Fibroblast of lung (primary cell): ENCODE measurements at regions not wholly inside any gene's neighbourhood (a gene's known extent, or its start where the extent isn't known, plus 50 kb on each side); places are given as distances from the start of the nearest gene placed in this dataset.

Experiments
- DNase-seq, 2 donors: peaks; one replicate each; pipeline versions ENCODE4 v3.0.0 to v3.0.0-alpha.2; 2010; ENCODE audit warnings: low read depth in 2 of 2
- H2AFZ ChIP-seq: 2 replicates; pipeline ENCODE4 v1.5.1; 2012; ENCODE audit warnings: low read length, control low read depth, inconsistent platforms
- H3K27ac ChIP-seq: 2 replicates; pipeline ENCODE4 v1.5.1; 2011; ENCODE audit warnings: low read length, control low read depth; ENCODE audit not compliant: insufficient read depth
- H3K27me3 ChIP-seq: 2 replicates; pipeline ENCODE4 v1.5.1; 2011; ENCODE audit warnings: mild to moderate bottlenecking, low read length; ENCODE audit not compliant: control insufficient read depth, insufficient read depth
- H3K36me3 ChIP-seq: 2 replicates; pipeline ENCODE4 v1.5.1; 2011; ENCODE audit warnings: low read length; ENCODE audit not compliant: control insufficient read depth, insufficient read depth
- H3K4me1 ChIP-seq: 2 replicates; pipeline ENCODE4 v1.5.1; 2011; ENCODE audit warnings: low read length; ENCODE audit not compliant: control insufficient read depth, insufficient read depth; ENCODE audit errors: extremely low read depth
- H3K4me2 ChIP-seq: 2 replicates; pipeline ENCODE4 v1.5.1; 2011; ENCODE audit warnings: low read length, control low read depth; ENCODE audit not compliant: insufficient read depth; ENCODE audit errors: extremely low read depth
- H3K4me3 ChIP-seq, 4 experiments: fragments of 200-600 bp in 1 of 4; sonication (generic) in 1 of 4; replicated peaks in 1 of 4; 2 replicates each; pipeline ENCODE4 v1.5.1; 2011 to 2016; ENCODE audit warnings: low read length in 4 of 4, low read depth in 3 of 4, mild to moderate bottlenecking in 3 of 4, control low read depth in 2 of 4, inconsistent platforms in 1 of 4, mixed read lengths in 1 of 4; ENCODE audit not compliant: insufficient read depth in 1 of 4; ENCODE audit errors: control extremely low read depth in 1 of 4
- H3K79me2 ChIP-seq: 2 replicates; pipeline ENCODE4 v1.5.1; 2012; ENCODE audit warnings: mild to moderate bottlenecking, low read length, inconsistent platforms; ENCODE audit not compliant: control insufficient read depth, insufficient read depth
- H3K9ac ChIP-seq: 2 replicates; pipeline ENCODE4 v1.5.1; 2011; ENCODE audit warnings: mild to moderate bottlenecking, low read length, control low read depth; ENCODE audit not compliant: insufficient read depth
- H3K9me3 ChIP-seq: 2 replicates; pipeline ENCODE4 v1.5.1; 2012; ENCODE audit warnings: low read depth, low read length; ENCODE audit not compliant: control insufficient read depth, insufficient read depth
- H4K20me1 ChIP-seq: 2 replicates; pipeline ENCODE4 v1.5.1; 2011; ENCODE audit warnings: low read length; ENCODE audit not compliant: control insufficient read depth, insufficient read depth; ENCODE audit errors: extremely low read depth
- CTCF ChIP-seq, 2 donors: IDR thresholded peaks in 1 of 2; conservative IDR thresholded peaks in 1 of 2; 1 replicate in 1 of 2; 2 replicates in 1 of 2; pipeline ENCODE4 v1.5.1; 2011 to 2012; ENCODE audit warnings: low read length in 2 of 2, control low read depth in 1 of 2, inconsistent platforms in 1 of 2, low read depth in 1 of 2, mild to moderate bottlenecking in 1 of 2
- EZH2 ChIP-seq: IDR thresholded peaks from 2 replicates; pipeline ENCODE4 v1.5.1; 2012; ENCODE audit warnings: low read length, control low read depth, mild to moderate bottlenecking; ENCODE audit errors: missing control alignments

- H3K27me3 ChIP-seq: no peaks in the 10 kb centered on the region
- no peaks in the 10 kb centered on the region for H3K9me3 ChIP-seq
- H3K4me2 ChIP-seq: no peak overlapping the region
- H3K4me1 ChIP-seq: no peaks in the 10 kb centered on the region
- TF ChIP-seq CTCF (conservative IDR thresholded peaks at IDR 0.05 in 1 of 2, IDR thresholded peaks at IDR 0.05 in 1 of 2; ENCODE audit: low read depth in 1 of 2, low read length in 2 of 2): no peak
- no peak for TF ChIP-seq EZH2
- no peaks in the 10 kb centered on the region for H3K79me2 ChIP-seq
- H4K20me1 ChIP-seq: no peaks in the 10 kb centered on the region
- H3K9ac ChIP-seq: no peak overlapping the region
- no peak for DNase-seq
- no peaks in the 10 kb centered on the region for H3K36me3 ChIP-seq
- H2AFZ ChIP-seq: no peak overlapping the region
- no peak overlapping the region for H3K4me3 ChIP-seq
- no peak overlapping the region for H3K27ac ChIP-seq
Measured at GRCh38 chr10:52424341-52424740, 110.3 kb downstream of the DKK1 start.

DNA sequence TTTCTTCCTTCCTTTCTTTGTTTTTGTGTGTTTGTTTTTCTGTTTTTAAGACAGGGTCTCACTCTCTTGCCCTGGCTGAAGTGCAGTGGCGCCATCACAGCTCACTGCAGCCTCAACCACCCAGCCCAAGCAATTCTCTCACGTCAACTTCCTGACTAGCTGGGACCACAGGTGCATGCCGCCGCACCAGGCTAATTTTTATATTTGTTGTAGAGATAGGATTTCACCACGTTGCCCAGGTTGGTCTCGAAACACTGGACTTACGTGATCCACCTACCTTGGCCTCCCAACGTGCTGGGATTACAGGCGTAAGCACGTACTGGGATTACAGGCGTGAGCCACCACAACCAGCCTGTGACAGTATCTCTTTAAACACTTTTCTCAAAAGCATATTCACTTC is 120.7 kb downstream of the DKK1 start:
- Histone ChIP-seq H3K27me3 (no peaks in the 10 kb centered on the region), H3K9ac (no peak overlapping the region), H3K36me3 (no peaks in the 10 kb centered on the region), H3K79me2 (no peaks in the 10 kb centered on the region), H3K4me2 (no peak overlapping the region), H4K20me1 (no peaks in the 10 kb centered on the region), H3K27ac (no peak overlapping the region), H2AFZ (no peak overlapping the region), H3K4me1 (no peaks in the 10 kb centered on the region), H3K9me3 (no peaks in the 10 kb centered on the region), H3K4me3 (no peak overlapping the region)
- DNase-seq: no peak
- no peak for TF ChIP-seq EZH2
- no peak for TF ChIP-seq CTCF (conservative IDR thresholded peaks at IDR 0.05 in 1 of 2, IDR thresholded peaks at IDR 0.05 in 1 of 2; ENCODE audit: low read depth in 1 of 2, low read length in 2 of 2)

GRCh38 chr10:52436664-52437063 is 122.6 kb downstream of the DKK1 start:
- no peaks in the 10 kb centered on the region for H3K4me1 ChIP-seq
- no peak overlapping the region for H3K4me2 ChIP-seq
- H3K36me3 ChIP-seq: no peaks in the 10 kb centered on the region
- H2AFZ ChIP-seq: no peak overlapping the region
- no peak overlapping the region for H3K27ac ChIP-seq
- no peaks in the 10 kb centered on the region for H3K79me2 ChIP-seq
- H3K27me3 ChIP-seq: no peaks in the 10 kb centered on the region
- no peaks in the 10 kb centered on the region for H4K20me1 ChIP-seq
- H3K9me3 ChIP-seq: no peaks in the 10 kb centered on the region
- TF ChIP-seq EZH2 (no peak), CTCF (conservative IDR thresholded peaks at IDR 0.05 in 1 of 2, IDR thresholded peaks at IDR 0.05 in 1 of 2; ENCODE audit: low read depth in 1 of 2, low read length in 2 of 2) (no peak)
- no peak overlapping the region for H3K9ac ChIP-seq
- DNase-seq: peak; percentile 53 to 70
- no peak overlapping the region for H3K4me3 ChIP-seq
